ENCODE measurements at regions not wholly inside any gene's neighbourhood (a gene's known extent, or its start where the extent isn't known, plus 50 kb on each side); places are given as distances from the start of the nearest gene placed in this dataset.

DNA sequence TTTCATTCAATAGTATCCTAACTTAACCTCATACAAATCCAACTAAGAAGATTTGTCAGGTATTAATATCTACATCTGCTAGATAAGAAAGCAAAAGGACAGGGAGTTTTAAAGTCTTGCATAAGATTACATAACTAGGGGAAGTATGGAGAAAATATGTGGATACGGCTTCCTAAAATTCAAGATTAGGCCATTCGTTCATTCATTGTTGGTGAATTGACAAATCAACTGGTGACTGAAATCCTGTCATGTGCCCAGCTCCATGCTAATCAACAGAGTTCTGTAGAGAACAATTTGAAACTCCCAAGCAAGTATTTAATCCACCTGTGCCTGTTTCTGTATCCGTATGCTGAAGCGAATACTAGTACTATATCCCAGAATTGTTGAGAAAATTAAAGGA is 260.9 kb upstream of the USP15 start (continued):
- TF ChIP-seq PREB (CRISPR knock-in tag; IDR thresholded peaks at IDR 0.05; ENCODE audit: borderline replicate concordance) (no peak), CREB1 (CRISPR knock-in tag; IDR thresholded peaks at IDR 0.05) (no peak), NFATC4 (CRISPR knock-in tag; IDR thresholded peaks at IDR 0.05) (no peak), NR2C2 (CRISPR knock-in tag; IDR thresholded peaks at IDR 0.05) (no peak)
- TF ChIP-seq, protein P1, sequence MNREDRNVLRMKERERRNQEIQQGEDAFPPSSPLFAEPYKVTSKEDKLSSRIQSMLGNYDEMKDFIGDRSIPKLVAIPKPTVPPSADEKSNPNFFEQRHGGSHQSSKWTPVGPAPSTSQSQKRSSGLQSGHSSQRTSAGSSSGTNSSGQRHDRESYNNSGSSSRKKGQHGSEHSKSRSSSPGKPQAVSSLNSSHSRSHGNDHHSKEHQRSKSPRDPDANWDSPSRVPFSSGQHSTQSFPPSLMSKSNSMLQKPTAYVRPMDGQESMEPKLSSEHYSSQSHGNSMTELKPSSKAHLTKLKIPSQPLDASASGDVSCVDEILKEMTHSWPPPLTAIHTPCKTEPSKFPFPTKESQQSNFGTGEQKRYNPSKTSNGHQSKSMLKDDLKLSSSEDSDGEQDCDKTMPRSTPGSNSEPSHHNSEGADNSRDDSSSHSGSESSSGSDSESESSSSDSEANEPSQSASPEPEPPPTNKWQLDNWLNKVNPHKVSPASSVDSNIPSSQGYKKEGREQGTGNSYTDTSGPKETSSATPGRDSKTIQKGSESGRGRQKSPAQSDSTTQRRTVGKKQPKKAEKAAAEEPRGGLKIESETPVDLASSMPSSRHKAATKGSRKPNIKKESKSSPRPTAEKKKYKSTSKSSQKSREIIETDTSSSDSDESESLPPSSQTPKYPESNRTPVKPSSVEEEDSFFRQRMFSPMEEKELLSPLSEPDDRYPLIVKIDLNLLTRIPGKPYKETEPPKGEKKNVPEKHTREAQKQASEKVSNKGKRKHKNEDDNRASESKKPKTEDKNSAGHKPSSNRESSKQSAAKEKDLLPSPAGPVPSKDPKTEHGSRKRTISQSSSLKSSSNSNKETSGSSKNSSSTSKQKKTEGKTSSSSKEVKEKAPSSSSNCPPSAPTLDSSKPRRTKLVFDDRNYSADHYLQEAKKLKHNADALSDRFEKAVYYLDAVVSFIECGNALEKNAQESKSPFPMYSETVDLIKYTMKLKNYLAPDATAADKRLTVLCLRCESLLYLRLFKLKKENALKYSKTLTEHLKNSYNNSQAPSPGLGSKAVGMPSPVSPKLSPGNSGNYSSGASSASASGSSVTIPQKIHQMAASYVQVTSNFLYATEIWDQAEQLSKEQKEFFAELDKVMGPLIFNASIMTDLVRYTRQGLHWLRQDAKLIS (CRISPR knock-in tag; IDR thresholded peaks at IDR 0.05; ENCODE audit: borderline replicate concordance) = no peak

DNA sequence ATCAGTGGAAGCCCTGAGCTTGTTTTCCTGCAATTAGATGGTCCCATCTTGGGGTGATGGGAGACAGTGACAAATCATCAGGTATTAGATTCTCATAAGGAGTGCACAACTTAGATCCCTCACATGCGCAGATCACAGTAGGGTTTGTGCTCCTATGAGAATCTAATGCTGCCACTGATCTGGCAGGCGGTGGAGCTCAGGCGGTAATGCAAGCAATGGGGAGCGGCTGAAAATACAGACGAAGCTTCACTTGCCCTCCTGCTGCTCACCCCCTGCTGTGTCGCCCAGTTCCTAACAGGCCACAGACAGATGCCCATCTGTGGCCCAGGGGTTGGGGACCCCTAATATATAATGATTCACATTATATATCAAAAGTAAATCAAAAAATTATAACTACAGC is 258.8 kb upstream of the USP15 start:
- no peak for ATAC-seq
- no peak overlapping the region for H3K4me3 Mint-ChIP-seq

More for the DNA sequence above, 258.8 kb upstream of the USP15 start:
- Mint-ChIP-seq H3K27me3 (ENCODE audit: low read depth) (no peaks in the 10 kb centered on the region), H3K27ac (no peak overlapping the region), H3K9me3 (no peaks in the 10 kb centered on the region), H3K4me1 (peaks cover 2% of the 10 kb centered on the region; the same call in 1 of the 2 replicates), H3K36me3 (no peaks in the 10 kb centered on the region)
- no peak for DNase-seq (ENCODE audit: low spot score)
- ChIA-PET CTCF (no interaction called here), POLR2A (no interaction called here)
- TF ChIP-seq MYBL2 (CRISPR knock-in tag; IDR thresholded peaks at IDR 0.05) = no peak
- TF ChIP-seq, protein P2, sequence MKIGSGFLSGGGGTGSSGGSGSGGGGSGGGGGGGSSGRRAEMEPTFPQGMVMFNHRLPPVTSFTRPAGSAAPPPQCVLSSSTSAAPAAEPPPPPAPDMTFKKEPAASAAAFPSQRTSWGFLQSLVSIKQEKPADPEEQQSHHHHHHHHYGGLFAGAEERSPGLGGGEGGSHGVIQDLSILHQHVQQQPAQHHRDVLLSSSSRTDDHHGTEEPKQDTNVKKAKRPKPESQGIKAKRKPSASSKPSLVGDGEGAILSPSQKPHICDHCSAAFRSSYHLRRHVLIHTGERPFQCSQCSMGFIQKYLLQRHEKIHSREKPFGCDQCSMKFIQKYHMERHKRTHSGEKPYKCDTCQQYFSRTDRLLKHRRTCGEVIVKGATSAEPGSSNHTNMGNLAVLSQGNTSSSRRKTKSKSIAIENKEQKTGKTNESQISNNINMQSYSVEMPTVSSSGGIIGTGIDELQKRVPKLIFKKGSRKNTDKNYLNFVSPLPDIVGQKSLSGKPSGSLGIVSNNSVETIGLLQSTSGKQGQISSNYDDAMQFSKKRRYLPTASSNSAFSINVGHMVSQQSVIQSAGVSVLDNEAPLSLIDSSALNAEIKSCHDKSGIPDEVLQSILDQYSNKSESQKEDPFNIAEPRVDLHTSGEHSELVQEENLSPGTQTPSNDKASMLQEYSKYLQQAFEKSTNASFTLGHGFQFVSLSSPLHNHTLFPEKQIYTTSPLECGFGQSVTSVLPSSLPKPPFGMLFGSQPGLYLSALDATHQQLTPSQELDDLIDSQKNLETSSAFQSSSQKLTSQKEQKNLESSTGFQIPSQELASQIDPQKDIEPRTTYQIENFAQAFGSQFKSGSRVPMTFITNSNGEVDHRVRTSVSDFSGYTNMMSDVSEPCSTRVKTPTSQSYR (CRISPR knock-in tag; IDR thresholded peaks at IDR 0.05) = no peak
- TF ChIP-seq, protein P3, sequence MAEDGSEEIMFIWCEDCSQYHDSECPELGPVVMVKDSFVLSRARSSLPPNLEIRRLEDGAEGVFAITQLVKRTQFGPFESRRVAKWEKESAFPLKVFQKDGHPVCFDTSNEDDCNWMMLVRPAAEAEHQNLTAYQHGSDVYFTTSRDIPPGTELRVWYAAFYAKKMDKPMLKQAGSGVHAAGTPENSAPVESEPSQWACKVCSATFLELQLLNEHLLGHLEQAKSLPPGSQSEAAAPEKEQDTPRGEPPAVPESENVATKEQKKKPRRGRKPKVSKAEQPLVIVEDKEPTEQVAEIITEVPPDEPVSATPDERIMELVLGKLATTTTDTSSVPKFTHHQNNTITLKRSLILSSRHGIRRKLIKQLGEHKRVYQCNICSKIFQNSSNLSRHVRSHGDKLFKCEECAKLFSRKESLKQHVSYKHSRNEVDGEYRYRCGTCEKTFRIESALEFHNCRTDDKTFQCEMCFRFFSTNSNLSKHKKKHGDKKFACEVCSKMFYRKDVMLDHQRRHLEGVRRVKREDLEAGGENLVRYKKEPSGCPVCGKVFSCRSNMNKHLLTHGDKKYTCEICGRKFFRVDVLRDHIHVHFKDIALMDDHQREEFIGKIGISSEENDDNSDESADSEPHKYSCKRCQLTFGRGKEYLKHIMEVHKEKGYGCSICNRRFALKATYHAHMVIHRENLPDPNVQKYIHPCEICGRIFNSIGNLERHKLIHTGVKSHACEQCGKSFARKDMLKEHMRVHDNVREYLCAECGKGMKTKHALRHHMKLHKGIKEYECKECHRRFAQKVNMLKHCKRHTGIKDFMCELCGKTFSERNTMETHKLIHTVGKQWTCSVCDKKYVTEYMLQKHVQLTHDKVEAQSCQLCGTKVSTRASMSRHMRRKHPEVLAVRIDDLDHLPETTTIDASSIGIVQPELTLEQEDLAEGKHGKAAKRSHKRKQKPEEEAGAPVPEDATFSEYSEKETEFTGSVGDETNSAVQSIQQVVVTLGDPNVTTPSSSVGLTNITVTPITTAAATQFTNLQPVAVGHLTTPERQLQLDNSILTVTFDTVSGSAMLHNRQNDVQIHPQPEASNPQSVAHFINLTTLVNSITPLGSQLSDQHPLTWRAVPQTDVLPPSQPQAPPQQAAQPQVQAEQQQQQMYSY (CRISPR knock-in tag; IDR thresholded peaks at IDR 0.05) = no peak
- no peak for TF ChIP-seq FOXK1 (CRISPR knock-in tag; IDR thresholded peaks at IDR 0.05)
- TF ChIP-seq, protein P4, sequence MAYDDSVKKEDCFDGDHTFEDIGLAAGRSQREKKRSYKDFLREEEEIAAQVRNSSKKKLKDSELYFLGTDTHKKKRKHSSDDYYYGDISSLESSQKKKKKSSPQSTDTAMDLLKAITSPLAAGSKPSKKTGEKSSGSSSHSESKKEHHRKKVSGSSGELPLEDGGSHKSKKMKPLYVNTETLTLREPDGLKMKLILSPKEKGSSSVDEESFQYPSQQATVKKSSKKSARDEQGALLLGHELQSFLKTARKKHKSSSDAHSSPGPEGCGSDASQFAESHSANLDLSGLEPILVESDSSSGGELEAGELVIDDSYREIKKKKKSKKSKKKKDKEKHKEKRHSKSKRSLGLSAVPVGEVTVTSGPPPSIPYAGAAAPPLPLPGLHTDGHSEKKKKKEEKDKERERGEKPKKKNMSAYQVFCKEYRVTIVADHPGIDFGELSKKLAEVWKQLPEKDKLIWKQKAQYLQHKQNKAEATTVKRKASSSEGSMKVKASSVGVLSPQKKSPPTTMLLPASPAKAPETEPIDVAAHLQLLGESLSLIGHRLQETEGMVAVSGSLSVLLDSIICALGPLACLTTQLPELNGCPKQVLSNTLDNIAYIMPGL (CRISPR knock-in tag; IDR thresholded peaks at IDR 0.05) = no peak
- no peak for TF ChIP-seq NR1H2 (CRISPR knock-in tag; IDR thresholded peaks at IDR 0.05)
- TF ChIP-seq ETV6 (CRISPR knock-in tag; IDR thresholded peaks at IDR 0.05) = no peak
- TF ChIP-seq ZNF317 (CRISPR knock-in tag; IDR thresholded peaks at IDR 0.05; ENCODE audit: borderline replicate concordance, low read depth) = no peak
- TF ChIP-seq, protein P5, sequence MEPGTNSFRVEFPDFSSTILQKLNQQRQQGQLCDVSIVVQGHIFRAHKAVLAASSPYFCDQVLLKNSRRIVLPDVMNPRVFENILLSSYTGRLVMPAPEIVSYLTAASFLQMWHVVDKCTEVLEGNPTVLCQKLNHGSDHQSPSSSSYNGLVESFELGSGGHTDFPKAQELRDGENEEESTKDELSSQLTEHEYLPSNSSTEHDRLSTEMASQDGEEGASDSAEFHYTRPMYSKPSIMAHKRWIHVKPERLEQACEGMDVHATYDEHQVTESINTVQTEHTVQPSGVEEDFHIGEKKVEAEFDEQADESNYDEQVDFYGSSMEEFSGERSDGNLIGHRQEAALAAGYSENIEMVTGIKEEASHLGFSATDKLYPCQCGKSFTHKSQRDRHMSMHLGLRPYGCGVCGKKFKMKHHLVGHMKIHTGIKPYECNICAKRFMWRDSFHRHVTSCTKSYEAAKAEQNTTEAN (CRISPR knock-in tag; IDR thresholded peaks at IDR 0.05) = no peak
- TF ChIP-seq ZNF416 (CRISPR knock-in tag; IDR thresholded peaks at IDR 0.05) = no peak
- TF ChIP-seq, protein P6, sequence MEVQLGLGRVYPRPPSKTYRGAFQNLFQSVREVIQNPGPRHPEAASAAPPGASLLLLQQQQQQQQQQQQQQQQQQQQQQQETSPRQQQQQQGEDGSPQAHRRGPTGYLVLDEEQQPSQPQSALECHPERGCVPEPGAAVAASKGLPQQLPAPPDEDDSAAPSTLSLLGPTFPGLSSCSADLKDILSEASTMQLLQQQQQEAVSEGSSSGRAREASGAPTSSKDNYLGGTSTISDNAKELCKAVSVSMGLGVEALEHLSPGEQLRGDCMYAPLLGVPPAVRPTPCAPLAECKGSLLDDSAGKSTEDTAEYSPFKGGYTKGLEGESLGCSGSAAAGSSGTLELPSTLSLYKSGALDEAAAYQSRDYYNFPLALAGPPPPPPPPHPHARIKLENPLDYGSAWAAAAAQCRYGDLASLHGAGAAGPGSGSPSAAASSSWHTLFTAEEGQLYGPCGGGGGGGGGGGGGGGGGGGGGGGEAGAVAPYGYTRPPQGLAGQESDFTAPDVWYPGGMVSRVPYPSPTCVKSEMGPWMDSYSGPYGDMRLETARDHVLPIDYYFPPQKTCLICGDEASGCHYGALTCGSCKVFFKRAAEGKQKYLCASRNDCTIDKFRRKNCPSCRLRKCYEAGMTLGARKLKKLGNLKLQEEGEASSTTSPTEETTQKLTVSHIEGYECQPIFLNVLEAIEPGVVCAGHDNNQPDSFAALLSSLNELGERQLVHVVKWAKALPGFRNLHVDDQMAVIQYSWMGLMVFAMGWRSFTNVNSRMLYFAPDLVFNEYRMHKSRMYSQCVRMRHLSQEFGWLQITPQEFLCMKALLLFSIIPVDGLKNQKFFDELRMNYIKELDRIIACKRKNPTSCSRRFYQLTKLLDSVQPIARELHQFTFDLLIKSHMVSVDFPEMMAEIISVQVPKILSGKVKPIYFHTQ (CRISPR knock-in tag; IDR thresholded peaks at IDR 0.05) = no peak
- TF ChIP-seq ESRRA (CRISPR knock-in tag; IDR thresholded peaks at IDR 0.05; ENCODE audit: borderline replicate concordance) = no peak
- TF ChIP-seq ATF1 (CRISPR knock-in tag; IDR thresholded peaks at IDR 0.05) = no peak
